PC-3 (cell line): ENCODE measurements at regions not wholly inside any gene's neighbourhood (a gene's known extent, or its start where the extent isn't known, plus 50 kb on each side); places are given as distances from the start of the nearest gene placed in this dataset.

Experiments
- ATAC-seq: fragments of 200-7000 bp; cut with Tn5 transposase; 2 replicates; pipeline ENCODE4 v1.9.1; 2020; ENCODE audit warnings: mild to moderate bottlenecking, moderate library complexity
- BruUV-seq: library from RNA; stranded (reverse); fragments of 400-500 nt; replicated peaks from 2 replicates; lab custom pipeline; 2021; lab: Mats Ljungman, UMichigan
- CTCF ChIA-PET: fragments of 300-600 bp; sonication (Branson Sonifier 250); formaldehyde crosslinking; loops from one replicate; lab custom pipeline; 2022; ENCODE audit warnings: antibody characterized with exemption; lab: Charles Lee
- POLR2A ChIA-PET: fragments of 300-600 bp; sonication (Branson Sonifier 250); formaldehyde crosslinking; loops from one replicate; lab custom pipeline; 2022; ENCODE audit warnings: antibody characterized with exemption; ENCODE audit not compliant: unreplicated experiment; lab: Charles Lee
- DNase-seq: peaks from one replicate; pipeline ENCODE4 v3.0.0-alpha.2; 2015
- H2AFZ ChIP-seq: fragments of 300-600 bp; sonication (generic); 2 replicates; pipeline ENCODE4 v1.6.0; 2016; ENCODE audit warnings: antibody characterized with exemption, low read length
- H3F3A ChIP-seq: fragments of 300-600 bp; sonication (generic); one replicate; pipeline ENCODE4 v1.6.0; 2017; ENCODE audit warnings: antibody characterized with exemption, low read length, control low read depth, mild to moderate bottlenecking; ENCODE audit not compliant: unreplicated experiment
- H3K27ac ChIP-seq: fragments of 300-600 bp; sonication (generic); 2 replicates; pipeline ENCODE4 v1.5.1; 2016; ENCODE audit warnings: mild to moderate bottlenecking, low read length
- H3K27me3 ChIP-seq: fragments of 300-600 bp; sonication (generic); 2 replicates; pipeline ENCODE4 v1.6.1; 2016; ENCODE audit warnings: low read length, mixed read lengths
- H3K36me3 ChIP-seq: fragments of 300-600 bp; sonication (generic); 2 replicates; pipeline ENCODE4 v1.6.1; 2016; ENCODE audit warnings: low read depth, mixed run types, low read length, mixed read lengths
- H3K4me1 ChIP-seq: fragments of 300-600 bp; sonication (generic); 2 replicates; pipeline ENCODE4 v1.5.1; 2016; ENCODE audit warnings: low read length; ENCODE audit not compliant: insufficient read depth
- H3K4me2 ChIP-seq: fragments of 300-600 bp; sonication (generic); 2 replicates; pipeline ENCODE4 v1.6.0; 2016; ENCODE audit warnings: low read length
- H3K4me3 ChIP-seq: fragments of 300-600 bp; sonication (generic); 2 replicates; pipeline ENCODE4 v1.5.1; 2016; ENCODE audit warnings: mild to moderate bottlenecking, low read length, mixed read lengths
- H3K79me2 ChIP-seq: fragments of 300-600 bp; sonication (generic); 2 replicates; pipeline ENCODE4 v1.6.1; 2017; ENCODE audit warnings: low read length, mixed read lengths
- H3K9ac ChIP-seq: fragments of 300-600 bp; sonication (generic); 2 replicates; pipeline ENCODE4 v1.6.0; 2016; ENCODE audit warnings: mild to moderate bottlenecking, low read length
- H3K9me2 ChIP-seq: fragments of 300-600 bp; sonication (generic); replicated peaks from 2 replicates; pipeline ENCODE4 v1.6.1; 2016; ENCODE audit warnings: mixed run types, low read length, mixed read lengths
- H3K9me3 ChIP-seq: fragments of 300-600 bp; sonication (generic); 2 replicates; pipeline ENCODE4 v1.6.1; 2016; ENCODE audit warnings: low read length, mixed read lengths
- H4K20me1 ChIP-seq: fragments of 300-600 bp; sonication (generic); 2 replicates; pipeline ENCODE4 v1.6.1; 2016; ENCODE audit warnings: low read length, mixed read lengths
- CTCF ChIP-seq: fragments of 300-600 bp; sonication (generic); conservative IDR thresholded peaks from 2 replicates; pipeline ENCODE4 v1.5.1; 2017; ENCODE audit warnings: antibody characterized with exemption, low read depth, mild to moderate bottlenecking, low read length
- EZH2 ChIP-seq: fragments of 300-600 bp; sonication (generic); IDR thresholded peaks from one replicate; pipeline ENCODE4 v1.6.1; 2017; ENCODE audit warnings: antibody characterized with exemption, mild to moderate bottlenecking, low read length; ENCODE audit not compliant: unreplicated experiment
- EZH2phosphoT487 ChIP-seq: fragments of 300-600 bp; sonication (generic); IDR thresholded peaks from 2 replicates; pipeline ENCODE4 v1.6.1; 2018; ENCODE audit warnings: mild to moderate bottlenecking, antibody characterized with exemption, low read length, borderline replicate concordance
- intact Hi-C: fragments of 100-400 bp; cut with micrococcal nuclease; formaldehyde crosslinking; loops from 2 replicates; pipeline ENCODE4 v1.9.0; 2023

DNA sequence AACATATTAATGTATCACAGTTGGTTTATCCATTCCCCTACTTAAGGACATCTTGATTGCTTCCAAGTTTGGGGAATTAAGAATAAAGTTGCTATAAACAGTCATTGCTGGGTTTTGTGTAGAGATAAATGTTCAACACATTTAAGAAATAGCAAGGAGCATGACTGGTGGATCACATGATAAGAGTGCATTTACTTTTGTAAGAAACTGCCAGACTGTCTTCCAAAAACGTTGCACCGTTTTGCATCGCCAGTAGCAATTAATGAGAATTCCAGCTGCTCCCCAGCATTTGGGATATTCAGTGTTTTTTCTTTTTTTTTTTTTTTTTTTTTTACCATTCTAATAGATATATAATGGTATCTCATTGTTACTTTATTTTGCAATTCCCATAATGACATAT is 695.7 kb upstream of the GJE1 start:
- DNase-seq (no peak), ATAC-seq (no peak)
- ChIA-PET POLR2A (no interaction called here), CTCF (no interaction called here)
- H3K36me3 ChIP-seq: no peaks in the 10 kb centered on the region
- no peaks in the 10 kb centered on the region for H3K79me2 ChIP-seq
- H4K20me1 ChIP-seq: no peaks in the 10 kb centered on the region
- no peak overlapping the region for H3K4me3 ChIP-seq
- H3K4me1 ChIP-seq: no peaks in the 10 kb centered on the region
- H3K9me3 ChIP-seq: no peaks in the 10 kb centered on the region
- H3K27me3 ChIP-seq: no peaks in the 10 kb centered on the region
- no TSS peak for BruUV-seq
- H3K27ac ChIP-seq: no peak overlapping the region
- TF ChIP-seq CTCF (no peak), EZH2phosphoT487 (no peak), EZH2 (no peak)
- H3K4me2 ChIP-seq: no peak overlapping the region
- H2AFZ ChIP-seq: no peak overlapping the region
- no peaks in the 10 kb centered on the region for H3F3A ChIP-seq
- H3K9me2 ChIP-seq: no peaks in the 10 kb centered on the region
- H3K9ac ChIP-seq: no peak overlapping the region
- intact Hi-C loops: no loop called here

GRCh38 chr6:141426400-141426980 is 706.2 kb upstream of the GJE1 start:
- ChIA-PET CTCF (no interaction called here), POLR2A (no interaction called here)
- intact Hi-C loops: no loop called here
- Histone ChIP-seq H3K27me3 (no peaks in the 10 kb centered on the region), H3K79me2 (no peaks in the 10 kb centered on the region), H3K9me3 (0 out of 2 replicates have a peak, but pooled peaks cover 5% of the 10 kb centered on the region), H3K4me3 (no peak overlapping the region), H3K9ac (no peak overlapping the region), H3K27ac (no peak overlapping the region), H3K9me2 (no peaks in the 10 kb centered on the region), H2AFZ (no peak overlapping the region), H3K4me2 (no peak overlapping the region), H4K20me1 (no peaks in the 10 kb centered on the region), H3K36me3 (no peaks in the 10 kb centered on the region), H3F3A (no peaks in the 10 kb centered on the region), H3K4me1 (peaks cover 11% of the 10 kb centered on the region)
- TF ChIP-seq EZH2 (no peak), CTCF (no peak), EZH2phosphoT487 (no peak)
- no peak for ATAC-seq
- BruUV-seq: no TSS peak
- no peak for DNase-seq

- intact Hi-C loops: loop anchor here (1.0 kb wide), 1 partner anchor 131 kb away; no protein-coding TSS in a partner anchor
- no peaks in the 10 kb centered on the region for H3F3A ChIP-seq
- H3K9me3 ChIP-seq: 0 out of 2 replicates have a peak, but pooled peaks cover 5% of the 10 kb centered on the region
- peak overlapping the region; percentile 27; the same call in 1 of the 2 replicates for H3K4me3 ChIP-seq
- H3K27me3 ChIP-seq: no peaks in the 10 kb centered on the region
- peak overlapping the region; percentile 59 for H3K4me2 ChIP-seq
- no peak overlapping the region for H3K9ac ChIP-seq
- peak overlapping the region; percentile 67 for H3K27ac ChIP-seq
- no peaks in the 10 kb centered on the region for H3K36me3 ChIP-seq
- no peaks in the 10 kb centered on the region for H4K20me1 ChIP-seq
- peaks cover 16% of the 10 kb centered on the region for H3K4me1 ChIP-seq
- no TSS peak for BruUV-seq
- no peak overlapping the region for H2AFZ ChIP-seq
- peak; percentile 82 for DNase-seq
- ATAC-seq: peak; percentile 99
- H3K9me2 ChIP-seq: no peaks in the 10 kb centered on the region
- no peak for TF ChIP-seq CTCF
- no peak for TF ChIP-seq EZH2phosphoT487
- TF ChIP-seq EZH2: no peak
- CTCF ChIA-PET: no interaction called here
- no peaks in the 10 kb centered on the region for H3K79me2 ChIP-seq
- POLR2A ChIA-PET: no interaction called here
These were observed 711.3 kb upstream of the GJE1 start for GRCh38 chr6:141421378-141421777.
